GM12878 (cell line): ENCODE measurements at regions not wholly inside any gene's neighbourhood (a gene's known extent, or its start where the extent isn't known, plus 50 kb on each side); places are given as distances from the start of the nearest gene placed in this dataset.

Experiments
- ATAC-seq: fragments of 200-7000 bp; cut with Tn5 transposase; 3 replicates; pipeline ENCODE4 v1.9.1; 2020; ENCODE audit warnings: mild to moderate bottlenecking, moderate library complexity
- BruUV-seq: library from RNA; stranded (reverse); fragments of 400-500 nt; replicated peaks from 2 replicates; lab custom pipeline; 2021; lab: Mats Ljungman, UMichigan
- CTCF ChIA-PET: fragments of 300-600 bp; sonication (Branson Sonifier 250); formaldehyde crosslinking; extraction: SDS; loops from one replicate; lab custom pipeline; 2021; ENCODE audit warnings: inconsistent platforms; lab: Yijun Ruan, JAX
- POLR2A ChIA-PET: fragments of 350-600 bp; formaldehyde crosslinking; extraction: SDS; loops from one replicate; lab custom pipeline; 2021; ENCODE audit warnings: inconsistent platforms; lab: Charles Lee
- RAD21 ChIA-PET: fragments of 300-600 bp; sonication (Branson Sonifier 250); formaldehyde crosslinking; loops from one replicate; lab custom pipeline; 2023; ENCODE audit warnings: antibody characterized with exemption; ENCODE audit not compliant: unreplicated experiment; lab: Charles Lee
- SMC1A ChIA-PET: fragments of 300-600 bp; sonication (Branson Sonifier 250); formaldehyde crosslinking; loops from one replicate; lab custom pipeline; 2023; ENCODE audit not compliant: unreplicated experiment, uncharacterized antibody; lab: Charles Lee
- DNase-seq: peaks from one replicate; pipeline ENCODE4 v3.0.0-alpha.2; 2011; ENCODE audit warnings: low read depth, low spot score
- FAIRE-seq: peaks from 3 replicates; lab custom pipeline; 2011; peaks lifted over from hg19 to GRCh38; lab: Jason Lieb, UNC
- H2AFZ ChIP-seq: 2 replicates; pipeline ENCODE4 v1.6.0; 2011; ENCODE audit warnings: low read depth, low read length, control low read depth; ENCODE audit not compliant: control insufficient read depth
- H3K27ac ChIP-seq: 2 replicates; pipeline ENCODE4 v1.5.1; 2011; ENCODE audit warnings: control low read depth; ENCODE audit not compliant: control insufficient read depth, insufficient read depth
- H3K27me3 ChIP-seq, 2 experiments: replicated peaks in 1 of 2; 2 replicates each; pipeline versions ENCODE4 v1.6.0 to v1.6.1; 2011; ENCODE audit warnings: low read length in 1 of 2; ENCODE audit not compliant: control insufficient read depth in 2 of 2, insufficient read depth in 2 of 2
- H3K36me3 ChIP-seq, 2 experiments: 2 replicates each; pipeline ENCODE4 v1.5.1; 2011; ENCODE audit warnings: low read length in 1 of 2; ENCODE audit not compliant: control insufficient read depth in 2 of 2, insufficient read depth in 2 of 2
- H3K4me1 ChIP-seq: 2 replicates; pipeline ENCODE4 v1.6.1; 2011; ENCODE audit warnings: mild to moderate bottlenecking, low read length, moderate library complexity, mixed read lengths; ENCODE audit not compliant: control insufficient read depth, insufficient read depth
- H3K4me2 ChIP-seq: 2 replicates; pipeline ENCODE4 v1.6.0; 2011; ENCODE audit warnings: control low read depth; ENCODE audit not compliant: control insufficient read depth, insufficient read depth
- H3K4me3 ChIP-seq: fragments of 200-600 bp; sonication (generic); 2 replicates; pipeline ENCODE4 v1.5.1; 2016
- H3K79me2 ChIP-seq: 2 replicates; pipeline ENCODE4 v1.6.0; 2011; ENCODE audit warnings: low read length; ENCODE audit not compliant: control insufficient read depth, insufficient read depth
- H3K9ac ChIP-seq: 2 replicates; pipeline ENCODE4 v1.8.0; 2011; ENCODE audit warnings: low read length, control low read depth, mixed read lengths; ENCODE audit not compliant: control insufficient read depth, insufficient read depth
- H3K9me3 ChIP-seq: replicated peaks from 3 replicates; pipeline ENCODE4 v1.5.1; 2011; ENCODE audit warnings: mild to moderate bottlenecking, low read length; ENCODE audit not compliant: control insufficient read depth, insufficient read depth
- H4K20me1 ChIP-seq: 2 replicates; pipeline ENCODE4 v1.6.0; 2011; ENCODE audit not compliant: control insufficient read depth, insufficient read depth
- EGR1 ChIP-seq, 2 experiments: IDR thresholded peaks; 1 replicate in 1 of 2; 2 replicates in 1 of 2; pipeline ENCODE4 v1.6.1; 2011 to 2012; ENCODE audit warnings: low read depth in 2 of 2, low read length in 2 of 2, borderline replicate concordance in 1 of 2, mild to moderate bottlenecking in 1 of 2, moderate library complexity in 1 of 2
- ESRRA ChIP-seq: IDR thresholded peaks from 2 replicates; pipeline ENCODE4 v1.6.1; 2012; ENCODE audit warnings: mild to moderate bottlenecking, low read length, improper control_type of control experiment
- FOXK2 ChIP-seq: fragments of 450-650 bp; IDR thresholded peaks from 2 replicates; pipeline ENCODE4 v1.6.1; 2017; ENCODE audit warnings: mild to moderate bottlenecking, moderate library complexity
- GATAD2B ChIP-seq: fragments of 450-650 bp; conservative IDR thresholded peaks from 2 replicates; pipeline ENCODE4 v1.6.1; 2017; ENCODE audit warnings: low read depth, mild to moderate bottlenecking, moderate library complexity
- IRF4 ChIP-seq: IDR thresholded peaks from 2 replicates; pipeline ENCODE4 v1.6.1; 2011; ENCODE audit warnings: low read depth, low read length
- MTA3 ChIP-seq: IDR thresholded peaks from 2 replicates; pipeline ENCODE4 v1.6.1; 2012; ENCODE audit warnings: low read length, inconsistent platforms, borderline replicate concordance
- NFYB ChIP-seq: IDR thresholded peaks from 2 replicates; pipeline ENCODE4 v1.6.1; 2011; ENCODE audit warnings: low read depth, mild to moderate bottlenecking, low read length, improper control_type of control experiment, moderate library complexity; ENCODE audit not compliant: insufficient read depth
- PAX8 ChIP-seq: fragments of 450-650 bp; IDR thresholded peaks from 2 replicates; pipeline ENCODE4 v1.6.1; 2017; ENCODE audit warnings: mild to moderate bottlenecking, moderate library complexity
- POLR2AphosphoS2 ChIP-seq: IDR thresholded peaks from 2 replicates; pipeline ENCODE4 v1.6.1; 2011; ENCODE audit warnings: low read depth, mild to moderate bottlenecking, low read length, improper control_type of control experiment, moderate library complexity
- POU2F2 ChIP-seq: IDR thresholded peaks from 3 replicates; pipeline ENCODE4 v1.6.1; 2011; ENCODE audit warnings: low read depth, mild to moderate bottlenecking, low read length, borderline replicate concordance
- STAT3 ChIP-seq: IDR thresholded peaks from 2 replicates; pipeline ENCODE4 v1.6.1; 2011; ENCODE audit warnings: low read depth, low read length, improper control_type of control experiment
- TAF1 ChIP-seq: IDR thresholded peaks from 2 replicates; pipeline ENCODE4 v1.6.1; 2011; ENCODE audit warnings: mild to moderate bottlenecking, low read depth, low read length, borderline replicate concordance
- ZNF274 ChIP-seq: IDR thresholded peaks from one replicate; pipeline ENCODE4 v1.8.0; 2011; ENCODE audit not compliant: insufficient read length, insufficient read depth
- WGBS: methylation state at CpG from one replicate; pipeline ENCODE4 v1.1.6; 2016; ENCODE audit warnings: low lambda C conversion rate; ENCODE audit not compliant: insufficient replicate concordance, insufficient coverage; ENCODE audit errors: missing lambda C conversion rate; 5-methylcytosine and 5-hydroxymethylcytosine counted together
- in situ Hi-C: fragments of 300-500 bp; cut with MboI; formaldehyde crosslinking; loops from 9 replicates; pipeline ENCODE4 v1.14.3; 2018; ENCODE audit warnings: mixed read lengths
- intact Hi-C: fragments of 100-400 bp; cut with micrococcal nuclease; formaldehyde crosslinking; loops from one replicate; pipeline ENCODE4 v1.14.2; 2022; ENCODE audit not compliant: unreplicated experiment
- TF ChIP-seq, protein P1 (sequence below): IDR thresholded peaks from 2 replicates; pipeline ENCODE4 v1.6.1; 2012; ENCODE audit warnings: low read depth, low read length, improper control_type of control experiment
- TF ChIP-seq, protein P2 (sequence below): IDR thresholded peaks from 2 replicates; pipeline ENCODE4 v1.6.1; 2012; ENCODE audit warnings: low read length, inconsistent platforms

DNA sequence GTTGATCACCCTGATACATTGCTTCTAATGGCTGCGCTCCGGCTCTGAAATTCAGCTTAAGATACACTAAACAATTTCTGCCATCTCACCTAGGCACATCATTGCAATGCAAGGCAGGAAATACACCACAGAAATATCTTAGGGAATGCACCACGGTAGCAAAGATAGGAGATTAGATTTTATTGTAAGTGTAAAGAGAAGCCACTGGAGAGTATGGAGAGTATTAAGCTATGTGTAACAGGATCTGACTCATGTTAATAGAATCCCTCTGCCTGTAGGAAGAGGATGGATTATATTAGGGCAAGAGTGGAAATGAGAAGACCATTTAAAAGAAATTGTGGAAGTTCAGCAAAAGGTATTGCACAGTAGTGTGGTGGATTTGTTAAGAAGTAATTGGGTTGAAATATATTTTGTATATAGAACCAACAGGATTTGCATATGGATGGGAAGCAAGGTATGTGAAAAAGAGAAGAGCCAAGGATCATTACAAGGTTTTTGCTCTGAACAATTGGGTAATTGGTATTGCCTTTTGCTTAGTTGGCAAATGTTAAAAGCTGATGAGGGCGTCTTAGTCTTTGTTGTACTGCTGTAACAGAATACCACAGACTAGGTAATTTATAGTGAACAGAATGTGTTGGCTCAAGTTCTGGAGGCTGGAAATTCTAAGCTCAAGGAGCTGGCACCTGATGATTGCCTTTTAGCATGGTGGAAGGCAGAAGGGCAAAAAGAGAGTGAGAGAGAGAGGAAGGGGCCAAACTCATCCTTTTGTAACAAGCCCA, 636.1 kb downstream of the PSAT1 start:
- intact Hi-C loops = no loop called here
- no peaks in the 10 kb centered on the region for H3K27me3 ChIP-seq
- no TSS peak for BruUV-seq
- DNase-seq (no peak), FAIRE-seq (no peak), ATAC-seq (no peak)
- ChIA-PET RAD21 (no interaction called here), SMC1A (no interaction called here), CTCF (no interaction called here), POLR2A (no interaction called here)
- H3K9ac ChIP-seq = no peak overlapping the region
- TF ChIP-seq POLR2AphosphoS2 = no peak
- TF ChIP-seq, protein P1, sequence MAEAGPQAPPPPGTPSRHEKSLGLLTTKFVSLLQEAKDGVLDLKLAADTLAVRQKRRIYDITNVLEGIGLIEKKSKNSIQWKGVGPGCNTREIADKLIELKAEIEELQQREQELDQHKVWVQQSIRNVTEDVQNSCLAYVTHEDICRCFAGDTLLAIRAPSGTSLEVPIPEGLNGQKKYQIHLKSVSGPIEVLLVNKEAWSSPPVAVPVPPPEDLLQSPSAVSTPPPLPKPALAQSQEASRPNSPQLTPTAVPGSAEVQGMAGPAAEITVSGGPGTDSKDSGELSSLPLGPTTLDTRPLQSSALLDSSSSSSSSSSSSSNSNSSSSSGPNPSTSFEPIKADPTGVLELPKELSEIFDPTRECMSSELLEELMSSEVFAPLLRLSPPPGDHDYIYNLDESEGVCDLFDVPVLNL = no peak
- TF ChIP-seq MTA3 = no peak
- TF ChIP-seq FOXK2 = no peak
- no peak for TF ChIP-seq NFYB
- no peak for TF ChIP-seq ZNF274
- TF ChIP-seq ESRRA = no peak
- no peak for TF ChIP-seq POU2F2
- no peak for TF ChIP-seq EGR1 (IDR thresholded peaks at IDR 0.05; ENCODE audit: borderline replicate concordance in 1 of 2, low read depth in 2 of 2, low read length in 2 of 2)
- TF ChIP-seq PAX8 = no peak
- no peak for TF ChIP-seq GATAD2B
- TF ChIP-seq, protein P2, sequence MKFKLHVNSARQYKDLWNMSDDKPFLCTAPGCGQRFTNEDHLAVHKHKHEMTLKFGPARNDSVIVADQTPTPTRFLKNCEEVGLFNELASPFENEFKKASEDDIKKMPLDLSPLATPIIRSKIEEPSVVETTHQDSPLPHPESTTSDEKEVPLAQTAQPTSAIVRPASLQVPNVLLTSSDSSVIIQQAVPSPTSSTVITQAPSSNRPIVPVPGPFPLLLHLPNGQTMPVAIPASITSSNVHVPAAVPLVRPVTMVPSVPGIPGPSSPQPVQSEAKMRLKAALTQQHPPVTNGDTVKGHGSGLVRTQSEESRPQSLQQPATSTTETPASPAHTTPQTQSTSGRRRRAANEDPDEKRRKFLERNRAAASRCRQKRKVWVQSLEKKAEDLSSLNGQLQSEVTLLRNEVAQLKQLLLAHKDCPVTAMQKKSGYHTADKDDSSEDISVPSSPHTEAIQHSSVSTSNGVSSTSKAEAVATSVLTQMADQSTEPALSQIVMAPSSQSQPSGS = no peak
- no peak for TF ChIP-seq IRF4
- TF ChIP-seq STAT3 = no peak
- TF ChIP-seq TAF1 = no peak
- in situ Hi-C loops = no loop called here
- H4K20me1 ChIP-seq = no peaks in the 10 kb centered on the region
- H3K27ac ChIP-seq = no peak overlapping the region
- H3K4me3 ChIP-seq = no peak overlapping the region
- no peaks in the 10 kb centered on the region for H3K79me2 ChIP-seq
- H2AFZ ChIP-seq = no peak overlapping the region
- H3K4me2 ChIP-seq = no peak overlapping the region
- H3K9me3 ChIP-seq = no peaks in the 10 kb centered on the region
- no peaks in the 10 kb centered on the region for H3K4me1 ChIP-seq
- WGBS = 14% methylated on average over 4 of the region's 4 CpGs
- H3K36me3 ChIP-seq = no peaks in the 10 kb centered on the region
